Tibial artery (tissue), 4 donors: ENCODE measurements at regions not wholly inside any gene's neighbourhood (a gene's known extent, or its start where the extent isn't known, plus 50 kb on each side); places are given as distances from the start of the nearest gene placed in this dataset.

ENCODE experiments used
- DNase-seq, 2 donors: peaks; one replicate each; pipeline ENCODE4 v3.0.0-alpha.2; 2019
- H3K27ac ChIP-seq, 2 donors: fragments of 200-600 bp; sonication (generic) in 1 of 2; 1 replicate in 1 of 2; 2 replicates in 1 of 2; pipeline ENCODE4 v1.5.1; 2018 to 2019; ENCODE audit warnings: mild to moderate bottlenecking in 1 of 2
- H3K27me3 ChIP-seq, 2 donors: fragments of 200-600 bp; sonication (generic) in 1 of 2; one replicate each; pipeline versions ENCODE4 v1.5.1 to v1.6.0; 2016 to 2019
- H3K36me3 ChIP-seq, 3 donors: fragments of 200-600 bp; sonication (generic) in 2 of 3; one replicate each; pipeline ENCODE4 v1.5.1; 2016 to 2019; ENCODE audit warnings: mild to moderate bottlenecking in 2 of 3
- H3K4me1 ChIP-seq, 4 donors: fragments of 200-600 bp; sonication (generic) in 2 of 4; 1 replicate in 3 of 4; 2 replicates in 1 of 4; pipeline ENCODE4 v1.5.1; 2016 to 2019
- H3K4me3 ChIP-seq, 2 donors: fragments of 200-600 bp; sonication (generic) in 1 of 2; 1 replicate in 1 of 2; 2 replicates in 1 of 2; pipeline ENCODE4 v1.5.1; 2018 to 2019; ENCODE audit warnings: mild to moderate bottlenecking in 2 of 2
- H3K9me3 ChIP-seq, 3 donors: fragments of 200-600 bp; sonication (generic) in 1 of 3; one replicate each; pipeline ENCODE4 v1.5.1; 2016 to 2019
- CTCF ChIP-seq, 2 experiments: fragments of 200-600 bp in 1 of 2; fragments of 450-650 bp in 1 of 2; IDR thresholded peaks; one replicate each; pipeline ENCODE4 v1.5.1; 2017 to 2019; ENCODE audit warnings: antibody characterized with exemption in 2 of 2, mild to moderate bottlenecking in 1 of 2, moderate library complexity in 1 of 2
- intact Hi-C: fragments of 100-400 bp; cut with DNase I; formaldehyde crosslinking; loops from one replicate; pipeline ENCODE4 v1.15.0; 2023; ENCODE audit warnings: low total_unique reads

- Histone ChIP-seq H3K27ac (no peak overlapping the region), H3K27me3 (no peaks in the 10 kb centered on the region), H3K36me3 (no peaks in the 10 kb centered on the region), H3K4me1 (peaks cover 0 to 14% (median 2%) of the 10 kb centered on the region in 4 donors), H3K4me3 (no peak overlapping the region), H3K9me3 (no peaks in the 10 kb centered on the region)
- no peak for TF ChIP-seq CTCF (IDR thresholded peaks at IDR 0.05)
- no peak for DNase-seq
- intact Hi-C loops: no loop called here
Measured at GRCh38 chr9:89752154-89752553, 147.3 kb downstream of the GADD45G start.

GRCh38 chr9:89753472-89754055 lies 148.8 kb downstream of the GADD45G start:
- TF ChIP-seq CTCF (IDR thresholded peaks at IDR 0.05): no peak
- Histone ChIP-seq H3K9me3 (no peaks in the 10 kb centered on the region), H3K4me1 (peaks cover 0 to 10% (median 2%) of the 10 kb centered on the region in 4 donors), H3K27me3 (no peaks in the 10 kb centered on the region), H3K4me3 (no peak overlapping the region), H3K36me3 (no peaks in the 10 kb centered on the region), H3K27ac (no peak overlapping the region)
- no peak for DNase-seq
- intact Hi-C loops: no loop called here

GRCh38 chr9:89754193-89754592 lies 149.4 kb downstream of the GADD45G start:
- no peak for DNase-seq
- intact Hi-C loops: no loop called here
- H3K4me1 ChIP-seq: peaks cover 0 to 10% (median 2%) of the 10 kb centered on the region in 4 donors
- no peak overlapping the region for H3K4me3 ChIP-seq
- H3K9me3 ChIP-seq: no peaks in the 10 kb centered on the region
- no peaks in the 10 kb centered on the region for H3K36me3 ChIP-seq
- no peak overlapping the region for H3K27ac ChIP-seq
- H3K27me3 ChIP-seq: no peaks in the 10 kb centered on the region
- TF ChIP-seq CTCF (IDR thresholded peaks at IDR 0.05): no peak

GRCh38 chr9:89755821-89756220 lies 151.0 kb downstream of the GADD45G start:
- no peak for TF ChIP-seq CTCF (IDR thresholded peaks at IDR 0.05)
- peaks cover 0 to 10% (median 2%) of the 10 kb centered on the region in 4 donors for H3K4me1 ChIP-seq
- H3K9me3 ChIP-seq: no peaks in the 10 kb centered on the region
- no peak for DNase-seq
- H3K4me3 ChIP-seq: no peak overlapping the region
- H3K27me3 ChIP-seq: peaks cover 0 to 3% of the 10 kb centered on the region in 2 donors
- intact Hi-C loops: no loop called here
- H3K36me3 ChIP-seq: no peaks in the 10 kb centered on the region
- H3K27ac ChIP-seq: no peak overlapping the region

GRCh38 chr9:89756891-89757537 lies 152.2 kb downstream of the GADD45G start:
- H3K36me3 ChIP-seq: no peaks in the 10 kb centered on the region
- intact Hi-C loops: no loop called here
- no peak overlapping the region for H3K27ac ChIP-seq
- H3K4me1 ChIP-seq: peaks cover 0 to 10% (median 2%) of the 10 kb centered on the region in 4 donors
- no peaks in the 10 kb centered on the region for H3K9me3 ChIP-seq
- peaks cover 0 to 3% of the 10 kb centered on the region in 2 donors for H3K27me3 ChIP-seq
- TF ChIP-seq CTCF (IDR thresholded peaks at IDR 0.05): no peak
- H3K4me3 ChIP-seq: no peak overlapping the region
- no peak for DNase-seq
